ENCODE measurements at regions not wholly inside any gene's neighbourhood (a gene's known extent, or its start where the extent isn't known, plus 50 kb on each side); places are given as distances from the start of the nearest gene placed in this dataset.

DNA sequence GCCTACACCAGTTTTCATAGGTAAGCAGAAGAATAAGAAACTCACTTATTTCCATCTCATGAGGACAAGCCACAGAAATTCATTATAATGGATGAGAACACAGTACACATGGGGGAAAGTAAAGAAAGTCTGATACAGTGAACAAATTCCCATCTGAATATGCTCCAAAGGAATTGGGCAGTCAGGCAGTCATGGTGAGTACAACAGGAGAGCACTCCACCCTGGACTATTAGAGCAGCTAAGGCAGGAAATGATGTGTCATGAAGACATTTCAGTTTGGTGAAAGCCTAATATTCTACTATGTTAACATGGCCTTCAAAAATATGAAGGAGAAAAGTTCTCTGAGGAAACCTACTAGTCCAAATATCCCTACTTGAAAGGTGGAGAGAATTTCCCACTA lies 92.0 kb upstream of the PRDX4 start:
- Histone ChIP-seq H3K27me3 (ENCODE audit: control insufficient read depth in 4 of 4, insufficient read depth in 4 of 4, low read length in 3 of 4) (no peaks in the 10 kb centered on the region), H3K9ac (ENCODE audit: low read depth in 1 of 2, low read length in 2 of 2) (no peak overlapping the region), H3K36me3 (ENCODE audit: control insufficient read depth in 4 of 4, insufficient read depth in 3 of 4, low read depth in 1 of 4, low read length in 3 of 4) (no peaks in the 10 kb centered on the region), H3K4me1 (ENCODE audit: control insufficient read depth in 4 of 4, insufficient read depth in 4 of 4, low read length in 3 of 4) (no peaks in the 10 kb centered on the region), H3K9me3 (ENCODE audit: control insufficient read depth in 4 of 4, low read length in 3 of 4) (no peaks in the 10 kb centered on the region), H3K4me3 (ENCODE audit: low read depth in 1 of 3, low read length in 3 of 3) (no peak overlapping the region), H3K27ac (ENCODE audit: low read depth in 1 of 2, low read length in 2 of 2) (no peak overlapping the region)
- DNase-seq (ENCODE audit: low spot score) = no peak
- TF ChIP-seq, protein P1, sequence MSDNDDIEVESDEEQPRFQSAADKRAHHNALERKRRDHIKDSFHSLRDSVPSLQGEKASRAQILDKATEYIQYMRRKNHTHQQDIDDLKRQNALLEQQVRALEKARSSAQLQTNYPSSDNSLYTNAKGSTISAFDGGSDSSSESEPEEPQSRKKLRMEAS (IDR thresholded peaks at IDR 0.05) = no peak
- no peak for TF ChIP-seq JUND (IDR thresholded peaks at IDR 0.05)
- no peak for TF ChIP-seq YY1 (IDR thresholded peaks at IDR 0.05)

DNA sequence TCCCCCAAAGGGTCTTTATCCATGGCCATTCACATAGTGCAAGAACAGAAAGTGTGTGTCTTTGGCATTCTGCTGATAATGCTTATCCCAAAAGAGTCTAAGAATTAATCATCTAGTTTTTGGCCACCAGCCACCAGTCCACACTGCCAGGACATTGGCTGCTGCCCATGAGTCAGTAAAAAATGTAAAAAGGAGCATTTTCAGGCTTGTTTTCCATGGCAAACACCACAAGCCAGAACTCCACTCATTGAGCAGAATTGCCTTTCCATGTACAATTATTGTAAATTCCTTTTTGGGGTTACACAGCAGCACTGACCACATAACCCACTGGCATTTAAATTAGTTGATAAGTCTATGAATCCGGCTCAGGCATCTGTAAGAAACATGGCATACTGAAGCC lies 89.2 kb upstream of the PRDX4 start:
- TF ChIP-seq GABPA (IDR thresholded peaks at IDR 0.05 in 1 of 2, conservative IDR thresholded peaks at IDR 0.05 in 1 of 2) (no peak), YY1 (IDR thresholded peaks at IDR 0.05) (no peak), SP1 (IDR thresholded peaks at IDR 0.05) (no peak), EGR1 (IDR thresholded peaks at IDR 0.05; ENCODE audit: low read depth in 2 of 2) (no peak), TAF1 (conservative IDR thresholded peaks at IDR 0.05) (no peak)
- TF ChIP-seq, protein P2, sequence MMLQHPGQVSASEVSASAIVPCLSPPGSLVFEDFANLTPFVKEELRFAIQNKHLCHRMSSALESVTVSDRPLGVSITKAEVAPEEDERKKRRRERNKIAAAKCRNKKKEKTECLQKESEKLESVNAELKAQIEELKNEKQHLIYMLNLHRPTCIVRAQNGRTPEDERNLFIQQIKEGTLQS (IDR thresholded peaks at IDR 0.05) = no peak
- TF ChIP-seq, protein P3, sequence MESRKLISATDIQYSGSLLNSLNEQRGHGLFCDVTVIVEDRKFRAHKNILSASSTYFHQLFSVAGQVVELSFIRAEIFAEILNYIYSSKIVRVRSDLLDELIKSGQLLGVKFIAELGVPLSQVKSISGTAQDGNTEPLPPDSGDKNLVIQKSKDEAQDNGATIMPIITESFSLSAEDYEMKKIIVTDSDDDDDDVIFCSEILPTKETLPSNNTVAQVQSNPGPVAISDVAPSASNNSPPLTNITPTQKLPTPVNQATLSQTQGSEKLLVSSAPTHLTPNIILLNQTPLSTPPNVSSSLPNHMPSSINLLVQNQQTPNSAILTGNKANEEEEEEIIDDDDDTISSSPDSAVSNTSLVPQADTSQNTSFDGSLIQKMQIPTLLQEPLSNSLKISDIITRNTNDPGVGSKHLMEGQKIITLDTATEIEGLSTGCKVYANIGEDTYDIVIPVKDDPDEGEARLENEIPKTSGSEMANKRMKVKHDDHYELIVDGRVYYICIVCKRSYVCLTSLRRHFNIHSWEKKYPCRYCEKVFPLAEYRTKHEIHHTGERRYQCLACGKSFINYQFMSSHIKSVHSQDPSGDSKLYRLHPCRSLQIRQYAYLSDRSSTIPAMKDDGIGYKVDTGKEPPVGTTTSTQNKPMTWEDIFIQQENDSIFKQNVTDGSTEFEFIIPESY (IDR thresholded peaks at IDR 0.05) = no peak
- no peak overlapping the region for H3K4me3 ChIP-seq (ENCODE audit: low read depth in 1 of 3, low read length in 3 of 3)
- no peak overlapping the region for H3K27ac ChIP-seq (ENCODE audit: low read depth in 1 of 2, low read length in 2 of 2)
- WGBS = 71% methylated on average over 1 of the region's 1 CpG
- no peaks in the 10 kb centered on the region for H3K4me1 ChIP-seq (ENCODE audit: control insufficient read depth in 4 of 4, insufficient read depth in 4 of 4, low read length in 3 of 4)
- no peak for DNase-seq (ENCODE audit: low spot score)
- no peak overlapping the region for H3K9ac ChIP-seq (ENCODE audit: low read depth in 1 of 2, low read length in 2 of 2)
- no peaks in the 10 kb centered on the region for H3K36me3 ChIP-seq (ENCODE audit: control insufficient read depth in 4 of 4, insufficient read depth in 3 of 4, low read depth in 1 of 4, low read length in 3 of 4)
- H3K27me3 ChIP-seq (ENCODE audit: control insufficient read depth in 4 of 4, insufficient read depth in 4 of 4, low read length in 3 of 4) = no peaks in the 10 kb centered on the region
- no peaks in the 10 kb centered on the region for H3K9me3 ChIP-seq (ENCODE audit: control insufficient read depth in 4 of 4, low read length in 3 of 4)

DNA sequence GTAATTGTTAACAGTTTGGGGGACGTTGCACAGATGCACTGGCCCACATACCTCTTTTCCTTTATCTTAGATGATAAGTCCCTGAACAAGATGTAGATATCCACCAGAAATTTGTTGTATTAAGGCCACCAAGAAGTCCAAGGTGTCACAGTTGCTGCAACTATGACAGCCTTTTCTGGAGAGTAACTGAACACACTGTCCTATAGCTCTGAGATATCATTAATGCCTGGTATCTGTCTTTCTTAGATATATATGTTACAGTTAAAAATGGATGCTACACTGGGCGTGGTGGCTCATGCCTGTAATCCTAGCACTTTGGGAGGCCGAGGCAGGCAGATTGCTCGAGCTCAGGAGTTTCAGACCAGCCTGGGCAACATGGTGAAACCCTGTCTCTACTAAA lies 77.8 kb upstream of the PRDX4 start:
- WGBS = 66% methylated on average over 4 of the region's 4 CpGs
- DNase-seq (ENCODE audit: low spot score) = no peak
- no peak overlapping the region for H3K4me3 ChIP-seq (ENCODE audit: low read depth in 1 of 3, low read length in 3 of 3)
- TF ChIP-seq, protein P3 (IDR thresholded peaks at IDR 0.05) = no peak
- TF ChIP-seq JUND (IDR thresholded peaks at IDR 0.05) (no peak), FOXA1 (IDR thresholded peaks at IDR 0.05) (no peak), HNF4A (conservative IDR thresholded peaks at IDR 0.05) (no peak), YY1 (IDR thresholded peaks at IDR 0.05) (no peak), EGR1 (IDR thresholded peaks at IDR 0.05; ENCODE audit: low read depth in 2 of 2) (no peak), HNF4G (IDR thresholded peaks at IDR 0.05) (no peak), NR2F2 (IDR thresholded peaks at IDR 0.05) (no peak), RAD21 (IDR thresholded peaks at IDR 0.05) (no peak)
- H3K27me3 ChIP-seq (ENCODE audit: control insufficient read depth in 4 of 4, insufficient read depth in 4 of 4, low read length in 3 of 4) = no peaks in the 10 kb centered on the region
- no peaks in the 10 kb centered on the region for H3K36me3 ChIP-seq (ENCODE audit: control insufficient read depth in 4 of 4, insufficient read depth in 3 of 4, low read depth in 1 of 4, low read length in 3 of 4)
- peaks cover 0 to 7% (median 0%) of the 10 kb centered on the region in 4 donors for H3K9me3 ChIP-seq (ENCODE audit: control insufficient read depth in 4 of 4, low read length in 3 of 4)
- no peak overlapping the region for H3K9ac ChIP-seq (ENCODE audit: low read depth in 1 of 2, low read length in 2 of 2)
- no peaks in the 10 kb centered on the region for H3K4me1 ChIP-seq (ENCODE audit: control insufficient read depth in 4 of 4, insufficient read depth in 4 of 4, low read length in 3 of 4)
- H3K27ac ChIP-seq (ENCODE audit: low read depth in 1 of 2, low read length in 2 of 2) = no peak overlapping the region

All from liver (tissue), 7 donors.